Calu3 (cell line): ENCODE measurements at regions not wholly inside any gene's neighbourhood (a gene's known extent, or its start where the extent isn't known, plus 50 kb on each side); places are given as distances from the start of the nearest gene placed in this dataset.
A peak's percentile ranks its signal among the peaks of the same experiment; 100 is the strongest.

ENCODE experiments used
- BruUV-seq: library from RNA; stranded (reverse); fragments of 400-500 nt; replicated peaks from 2 replicates; lab custom pipeline; 2021; lab: Mats Ljungman, UMichigan
- CTCF ChIA-PET: fragments of 300-600 bp; sonication (Branson Sonifier 250); formaldehyde crosslinking; loops from one replicate; lab custom pipeline; 2022; ENCODE audit warnings: antibody characterized with exemption; lab: Charles Lee
- DNase-seq: peaks from one replicate; pipeline ENCODE4 v3.0.0; 2022
- H3K27ac Mint-ChIP-seq: one replicate; pipeline ENCODE4 v1.8.0; 2022; ENCODE audit warnings: mixed read lengths; ENCODE audit not compliant: unreplicated experiment
- H3K27me3 Mint-ChIP-seq: one replicate; pipeline ENCODE4 v1.8.0; 2022; ENCODE audit warnings: mixed read lengths; ENCODE audit not compliant: unreplicated experiment
- H3K36me3 Mint-ChIP-seq: one replicate; pipeline ENCODE4 v1.8.0; 2022; ENCODE audit warnings: mild to moderate bottlenecking, moderate library complexity, mixed read lengths; ENCODE audit not compliant: insufficient read depth, unreplicated experiment
- H3K4me1 Mint-ChIP-seq: one replicate; pipeline ENCODE4 v1.8.0; 2022; ENCODE audit warnings: mild to moderate bottlenecking, low read depth, mixed read lengths; ENCODE audit not compliant: unreplicated experiment
- H3K4me3 Mint-ChIP-seq: one replicate; pipeline ENCODE4 v1.8.0; 2022; ENCODE audit warnings: mild to moderate bottlenecking, low read depth, moderate library complexity, mixed read lengths; ENCODE audit not compliant: unreplicated experiment
- H3K9me3 Mint-ChIP-seq: one replicate; pipeline ENCODE4 v1.8.0; 2022; ENCODE audit warnings: low read depth, mixed read lengths; ENCODE audit not compliant: unreplicated experiment
- CTCF ChIP-seq: fragments of 200-600 bp; IDR thresholded peaks from one replicate; pipeline ENCODE4 v1.8.0; 2022; ENCODE audit warnings: antibody characterized with exemption; ENCODE audit not compliant: unreplicated experiment
- intact Hi-C: fragments of 100-400 bp; cut with micrococcal nuclease; formaldehyde crosslinking; loops from one replicate; pipeline ENCODE4 v1.10.0; 2022; ENCODE audit not compliant: unreplicated experiment

- Mint-ChIP-seq H3K27ac (no peak overlapping the region), H3K9me3 (peaks cover 2% of the 10 kb centered on the region), H3K36me3 (no peaks in the 10 kb centered on the region), H3K4me1 (no peaks in the 10 kb centered on the region), H3K27me3 (no peaks in the 10 kb centered on the region), H3K4me3 (no peak overlapping the region)
- no peak for TF ChIP-seq CTCF
- CTCF ChIA-PET = no interaction called here
- no peak for DNase-seq
- BruUV-seq = no TSS peak
- intact Hi-C loops = no loop called here
Measured at GRCh38 chr5:20360263-20360662, 372.3 kb upstream of the CDH18 start.

GRCh38 chr5:20359377-20359776, 371.4 kb upstream of the CDH18 start:
- no peak overlapping the region for H3K4me3 Mint-ChIP-seq
- no peak for DNase-seq
- no peak for TF ChIP-seq CTCF
- no TSS peak for BruUV-seq
- no peaks in the 10 kb centered on the region for H3K4me1 Mint-ChIP-seq
- peaks cover 2% of the 10 kb centered on the region for H3K9me3 Mint-ChIP-seq
- intact Hi-C loops = loop anchor here (10.0 kb wide), 1 partner anchor 215 kb away; no protein-coding TSS in a partner anchor
- no peaks in the 10 kb centered on the region for H3K27me3 Mint-ChIP-seq
- H3K27ac Mint-ChIP-seq = no peak overlapping the region
- CTCF ChIA-PET = interaction anchor here (0.7 kb wide), 1 partner anchor 211 kb away, joined by 4 read pairs; no protein-coding TSS in a partner anchor
- no peaks in the 10 kb centered on the region for H3K36me3 Mint-ChIP-seq

GRCh38 chr5:20353499-20353898, 365.5 kb upstream of the CDH18 start:
- no TSS peak for BruUV-seq
- CTCF ChIA-PET = no interaction called here
- H3K4me3 Mint-ChIP-seq = no peak overlapping the region
- H3K36me3 Mint-ChIP-seq = no peaks in the 10 kb centered on the region
- peak; percentile 7 for DNase-seq
- no peak overlapping the region for H3K27ac Mint-ChIP-seq
- H3K9me3 Mint-ChIP-seq = peaks cover 2% of the 10 kb centered on the region
- no peaks in the 10 kb centered on the region for H3K27me3 Mint-ChIP-seq
- intact Hi-C loops = loop anchor here (10.0 kb wide), 1 partner anchor 221 kb away; no protein-coding TSS in a partner anchor
- no peak for TF ChIP-seq CTCF
- H3K4me1 Mint-ChIP-seq = no peaks in the 10 kb centered on the region

- no peaks in the 10 kb centered on the region for H3K4me1 Mint-ChIP-seq
- BruUV-seq = no TSS peak
Measured at GRCh38 chr5:20351849-20352248, 363.8 kb upstream of the CDH18 start.

More at GRCh38 chr5:20351849-20352248, 363.8 kb upstream of the CDH18 start:
- Mint-ChIP-seq H3K27me3 (no peaks in the 10 kb centered on the region), H3K36me3 (no peaks in the 10 kb centered on the region), H3K4me3 (no peak overlapping the region), H3K9me3 (peaks cover 6% of the 10 kb centered on the region), H3K27ac (no peak overlapping the region)
- CTCF ChIA-PET = no interaction called here
- intact Hi-C loops = loop anchor here (10.0 kb wide), 1 partner anchor 223 kb away; no protein-coding TSS in a partner anchor
- no peak for DNase-seq
- no peak for TF ChIP-seq CTCF
